Neural progenitor cell (in vitro differentiated cells): ENCODE measurements at regions not wholly inside any gene's neighbourhood (a gene's known extent, or its start where the extent isn't known, plus 50 kb on each side); places are given as distances from the start of the nearest gene placed in this dataset.

Experiments
- DNase-seq: peaks from one replicate; pipeline ENCODE4 v3.0.0-alpha.2; 2016; ENCODE audit warnings: low spot score
- H2AFZ ChIP-seq: fragments of 200-600 bp; sonication (generic); replicated peaks from 2 replicates; pipeline ENCODE4 v1.6.1; 2016; ENCODE audit warnings: antibody characterized with exemption
- H3F3A ChIP-seq: fragments of 200-600 bp; sonication (generic); 2 replicates; pipeline ENCODE4 v1.6.1; 2016; ENCODE audit warnings: antibody characterized with exemption, low read depth
- H3K27ac ChIP-seq: fragments of 200-600 bp; sonication (generic); 2 replicates; pipeline ENCODE4 v1.5.1; 2016; ENCODE audit warnings: mild to moderate bottlenecking
- H3K27me3 ChIP-seq: fragments of 200-600 bp; sonication (generic); 2 replicates; pipeline ENCODE4 v1.6.1; 2016; ENCODE audit warnings: mild to moderate bottlenecking, moderate library complexity
- H3K36me3 ChIP-seq: fragments of 200-600 bp; sonication (generic); 2 replicates; pipeline ENCODE4 v1.5.1; 2016
- H3K4me1 ChIP-seq: fragments of 200-600 bp; sonication (generic); 2 replicates; pipeline ENCODE4 v1.6.1; 2016; ENCODE audit warnings: mixed run types
- H3K4me2 ChIP-seq: fragments of 200-600 bp; sonication (generic); 2 replicates; pipeline ENCODE4 v1.6.1; 2016
- H3K4me3 ChIP-seq: fragments of 200-600 bp; sonication (generic); 2 replicates; pipeline ENCODE4 v1.5.1; 2016
- H3K79me2 ChIP-seq: fragments of 200-600 bp; sonication (generic); 2 replicates; pipeline ENCODE4 v1.6.1; 2016; ENCODE audit warnings: low read depth
- H3K9ac ChIP-seq: fragments of 200-600 bp; sonication (generic); 2 replicates; pipeline ENCODE4 v1.6.1; 2016
- H3K9me3 ChIP-seq: fragments of 200-600 bp; sonication (generic); 2 replicates; pipeline ENCODE4 v1.5.1; 2016; ENCODE audit warnings: low read depth
- H4K20me1 ChIP-seq: fragments of 200-600 bp; sonication (generic); 2 replicates; pipeline ENCODE4 v1.6.1; 2016; ENCODE audit warnings: low read depth
- H3K27ac Mint-ChIP-seq: 3 replicates; pipeline ENCODE4 v1.8.0; 2021; ENCODE audit warnings: mixed read lengths
- H3K27me3 Mint-ChIP-seq: 2 replicates; pipeline ENCODE4 v1.8.0; 2022; ENCODE audit warnings: low read depth, mild to moderate bottlenecking, inconsistent platforms, moderate library complexity, mixed read lengths; ENCODE audit not compliant: insufficient read depth
- H3K36me3 Mint-ChIP-seq: 3 replicates; pipeline ENCODE4 v1.8.0; 2021; ENCODE audit warnings: mixed read lengths
- H3K4me1 Mint-ChIP-seq: 3 replicates; pipeline ENCODE4 v1.8.0; 2021; ENCODE audit warnings: mixed read lengths
- H3K4me3 Mint-ChIP-seq: 3 replicates; pipeline ENCODE4 v1.8.0; 2021; ENCODE audit warnings: mild to moderate bottlenecking, moderate library complexity, mixed read lengths
- H3K9me3 Mint-ChIP-seq: 3 replicates; pipeline ENCODE4 v1.8.0; 2020; ENCODE audit warnings: mixed read lengths
- EZH2 ChIP-seq: fragments of 200-600 bp; sonication (generic); IDR thresholded peaks from 2 replicates; pipeline ENCODE4 v1.6.1; 2017; ENCODE audit warnings: antibody characterized with exemption, mild to moderate bottlenecking, moderate library complexity
- EZH2phosphoT487 ChIP-seq: fragments of 200-600 bp; sonication (generic); IDR thresholded peaks from 2 replicates; pipeline ENCODE4 v1.6.1; 2017; ENCODE audit warnings: antibody characterized with exemption
- TF ChIP-seq, protein P1 (sequence below): fragments of 200-600 bp; sonication (generic); IDR thresholded peaks from 2 replicates; pipeline ENCODE4 v1.5.1; 2017; ENCODE audit warnings: antibody characterized with exemption, mild to moderate bottlenecking

DNA sequence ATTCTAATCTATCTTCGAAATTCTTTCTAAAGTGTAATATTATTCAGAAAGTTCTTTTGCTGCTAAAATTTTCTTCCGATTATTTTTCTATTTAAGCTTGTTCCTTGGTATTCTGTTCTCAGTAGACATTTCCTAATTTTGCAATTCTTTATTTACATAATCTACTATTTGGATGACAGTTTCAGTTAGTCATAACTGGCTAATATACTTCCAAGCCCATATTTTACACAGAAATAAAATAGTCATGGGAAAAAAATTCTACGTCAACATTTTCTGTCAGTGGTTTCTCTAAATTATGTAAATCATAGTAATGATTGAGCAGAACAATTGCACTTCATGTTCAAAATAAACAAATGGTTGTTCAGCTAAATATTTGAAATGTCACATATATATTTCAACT, 178.0 kb upstream of the ANKRD50 start:
- Histone ChIP-seq H3K36me3 (no peaks in the 10 kb centered on the region), H3K9ac (no peak overlapping the region), H3F3A (no peaks in the 10 kb centered on the region), H3K9me3 (no peaks in the 10 kb centered on the region), H3K4me3 (no peak overlapping the region), H4K20me1 (no peaks in the 10 kb centered on the region), H3K4me1 (no peaks in the 10 kb centered on the region), H2AFZ (no peak overlapping the region), H3K79me2 (no peaks in the 10 kb centered on the region), H3K4me2 (no peak overlapping the region), H3K27ac (no peak overlapping the region), H3K27me3 (no peaks in the 10 kb centered on the region)
- Mint-ChIP-seq H3K9me3 (no peaks in the 10 kb centered on the region), H3K4me3 (no peak overlapping the region), H3K4me1 (no peaks in the 10 kb centered on the region), H3K36me3 (no peaks in the 10 kb centered on the region), H3K27ac (no peak overlapping the region), H3K27me3 (no peaks in the 10 kb centered on the region)
- no peak for DNase-seq
- no peak for TF ChIP-seq EZH2
- TF ChIP-seq, protein P1, sequence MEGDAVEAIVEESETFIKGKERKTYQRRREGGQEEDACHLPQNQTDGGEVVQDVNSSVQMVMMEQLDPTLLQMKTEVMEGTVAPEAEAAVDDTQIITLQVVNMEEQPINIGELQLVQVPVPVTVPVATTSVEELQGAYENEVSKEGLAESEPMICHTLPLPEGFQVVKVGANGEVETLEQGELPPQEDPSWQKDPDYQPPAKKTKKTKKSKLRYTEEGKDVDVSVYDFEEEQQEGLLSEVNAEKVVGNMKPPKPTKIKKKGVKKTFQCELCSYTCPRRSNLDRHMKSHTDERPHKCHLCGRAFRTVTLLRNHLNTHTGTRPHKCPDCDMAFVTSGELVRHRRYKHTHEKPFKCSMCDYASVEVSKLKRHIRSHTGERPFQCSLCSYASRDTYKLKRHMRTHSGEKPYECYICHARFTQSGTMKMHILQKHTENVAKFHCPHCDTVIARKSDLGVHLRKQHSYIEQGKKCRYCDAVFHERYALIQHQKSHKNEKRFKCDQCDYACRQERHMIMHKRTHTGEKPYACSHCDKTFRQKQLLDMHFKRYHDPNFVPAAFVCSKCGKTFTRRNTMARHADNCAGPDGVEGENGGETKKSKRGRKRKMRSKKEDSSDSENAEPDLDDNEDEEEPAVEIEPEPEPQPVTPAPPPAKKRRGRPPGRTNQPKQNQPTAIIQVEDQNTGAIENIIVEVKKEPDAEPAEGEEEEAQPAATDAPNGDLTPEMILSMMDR = no peak
- TF ChIP-seq EZH2phosphoT487 = no peak

GRCh38 chr4:124887739-124888138, 175.2 kb upstream of the ANKRD50 start:
- Histone ChIP-seq H3K36me3 (no peaks in the 10 kb centered on the region), H3K9me3 (no peaks in the 10 kb centered on the region), H3K4me2 (no peak overlapping the region), H3K4me1 (no peaks in the 10 kb centered on the region), H2AFZ (no peak overlapping the region), H3K79me2 (no peaks in the 10 kb centered on the region), H3K27me3 (no peaks in the 10 kb centered on the region), H3K9ac (no peak overlapping the region), H4K20me1 (no peaks in the 10 kb centered on the region), H3F3A (no peaks in the 10 kb centered on the region), H3K27ac (no peak overlapping the region), H3K4me3 (no peak overlapping the region)
- no peaks in the 10 kb centered on the region for H3K36me3 Mint-ChIP-seq
- peaks cover 5% of the 10 kb centered on the region for H3K4me1 Mint-ChIP-seq
- H3K27ac Mint-ChIP-seq = no peak overlapping the region
- no peak overlapping the region for H3K4me3 Mint-ChIP-seq
- H3K27me3 Mint-ChIP-seq = no peaks in the 10 kb centered on the region
- DNase-seq = no peak
- TF ChIP-seq, protein P1 = no peak
- TF ChIP-seq EZH2phosphoT487 = no peak
- TF ChIP-seq EZH2 = no peak
- no peaks in the 10 kb centered on the region for H3K9me3 Mint-ChIP-seq

GRCh38 chr4:124884316-124884715, 171.8 kb upstream of the ANKRD50 start:
- Histone ChIP-seq H3K4me2 (no peak overlapping the region), H3K4me3 (no peak overlapping the region), H3F3A (no peaks in the 10 kb centered on the region), H3K27ac (no peak overlapping the region), H3K36me3 (no peaks in the 10 kb centered on the region), H3K9me3 (no peaks in the 10 kb centered on the region), H3K4me1 (no peaks in the 10 kb centered on the region), H3K9ac (no peak overlapping the region), H3K79me2 (no peaks in the 10 kb centered on the region), H4K20me1 (no peaks in the 10 kb centered on the region), H2AFZ (no peak overlapping the region), H3K27me3 (no peaks in the 10 kb centered on the region)
- Mint-ChIP-seq H3K36me3 (no peaks in the 10 kb centered on the region), H3K4me3 (no peak overlapping the region), H3K27ac (no peak overlapping the region), H3K9me3 (no peaks in the 10 kb centered on the region), H3K4me1 (peaks cover 5% of the 10 kb centered on the region), H3K27me3 (no peaks in the 10 kb centered on the region)
- TF ChIP-seq EZH2 = no peak
- TF ChIP-seq EZH2phosphoT487 = no peak
- TF ChIP-seq, protein P1 = no peak
- DNase-seq = no peak
